ENCODE measurements at regions not wholly inside any gene's neighbourhood (a gene's known extent, or its start where the extent isn't known, plus 50 kb on each side); places are given as distances from the start of the nearest gene placed in this dataset.

DNA sequence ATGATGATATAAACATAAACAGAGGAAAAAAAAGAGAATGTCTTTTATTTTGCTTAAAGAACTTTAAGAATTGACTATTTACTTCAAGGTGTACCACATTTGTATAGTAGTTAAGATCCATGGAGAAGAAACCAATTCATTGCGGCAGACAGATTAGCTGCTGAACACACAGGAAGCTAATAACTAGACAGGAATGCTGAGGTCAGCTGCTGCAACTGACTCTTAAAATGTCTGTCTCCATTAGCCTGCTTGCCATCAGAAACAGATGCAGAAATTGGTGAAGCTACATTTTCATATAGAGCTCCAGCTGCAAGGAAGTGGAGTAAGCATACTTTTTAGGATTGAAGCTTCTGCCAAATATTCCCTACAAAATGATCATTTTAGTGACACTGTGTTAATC is 939.5 kb downstream of the EPHA7 start:
- Histone ChIP-seq H3K9ac (ENCODE audit: low read depth, low read length) (no peak overlapping the region), H3K36me3 (ENCODE audit: insufficient read depth, low read depth, low read length) (no peaks in the 10 kb centered on the region), H3K9me3 (ENCODE audit: insufficient read depth, low read depth, low read length) (peaks cover 3% of the 10 kb centered on the region; the same call in 1 of the 2 replicates), H3K4me3 (ENCODE audit: low read length) (no peak overlapping the region), H3K27me3 (ENCODE audit: insufficient read depth, low read length) (no peaks in the 10 kb centered on the region), H3K4me1 (ENCODE audit: insufficient read depth, low read length) (no peaks in the 10 kb centered on the region), H3K27ac (ENCODE audit: low read length) (no peak overlapping the region)

DNA sequence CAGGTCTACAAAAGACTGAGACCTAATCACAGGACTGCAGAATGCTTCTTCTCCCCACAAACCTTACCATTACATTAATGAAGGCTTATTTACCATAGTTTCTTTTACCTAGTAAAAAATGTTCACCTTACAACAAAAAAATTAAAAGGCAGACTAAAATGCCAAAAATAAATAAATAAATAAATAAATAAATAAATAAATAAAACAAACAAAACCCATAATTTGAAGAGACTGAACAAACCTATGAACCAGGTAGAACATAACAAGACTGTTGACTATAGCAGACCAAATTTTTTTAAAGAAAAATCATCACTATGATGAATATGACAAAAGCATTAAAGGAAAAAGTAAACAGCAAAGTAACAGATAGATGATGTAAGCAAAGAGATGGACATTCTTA is 946.3 kb downstream of the EPHA7 start:
- Histone ChIP-seq H3K27me3 (ENCODE audit: insufficient read depth, low read length) (no peaks in the 10 kb centered on the region), H3K4me1 (ENCODE audit: insufficient read depth, low read length) (no peaks in the 10 kb centered on the region), H3K27ac (ENCODE audit: low read length) (no peak overlapping the region), H3K4me3 (ENCODE audit: low read length) (no peak overlapping the region), H3K36me3 (ENCODE audit: insufficient read depth, low read depth, low read length) (no peaks in the 10 kb centered on the region), H3K9ac (ENCODE audit: low read depth, low read length) (no peak overlapping the region), H3K9me3 (ENCODE audit: insufficient read depth, low read depth, low read length) (peaks cover 3% of the 10 kb centered on the region; the same call in 1 of the 2 replicates)

DNA sequence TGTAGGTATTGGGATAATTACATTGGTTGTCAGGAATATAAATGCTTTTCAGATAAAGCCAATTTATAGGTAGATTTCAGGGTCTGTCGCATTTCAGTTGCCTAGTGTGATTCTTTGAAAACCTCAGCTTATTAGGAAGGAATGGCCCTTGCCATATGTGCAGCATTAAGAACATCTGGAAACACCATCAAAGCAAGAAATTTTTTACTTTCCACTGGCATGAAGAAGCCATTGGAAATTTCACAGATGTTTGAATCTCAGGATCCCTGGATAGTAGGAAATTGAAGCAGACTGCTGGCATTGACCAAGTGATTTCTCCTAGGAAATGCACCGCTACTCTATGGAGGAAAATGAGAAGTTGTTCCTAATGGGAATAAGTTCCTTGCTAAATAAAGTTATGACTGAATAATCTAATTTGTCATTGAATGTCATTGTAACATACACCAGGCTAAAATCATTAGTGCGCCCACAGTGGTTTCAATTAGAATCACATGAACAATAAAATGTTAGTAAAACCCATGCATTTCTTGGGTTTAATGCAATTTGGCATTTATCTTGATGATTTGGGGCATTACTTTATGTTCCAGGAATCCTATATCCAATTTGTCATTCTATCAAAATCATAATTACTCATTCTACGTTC is 950.1 kb downstream of the EPHA7 start:
- no peaks in the 10 kb centered on the region for H3K4me1 ChIP-seq (ENCODE audit: insufficient read depth, low read length)
- H3K27ac ChIP-seq (ENCODE audit: low read length) = no peak overlapping the region
- H3K4me3 ChIP-seq (ENCODE audit: low read length) = no peak overlapping the region
- H3K9me3 ChIP-seq (ENCODE audit: insufficient read depth, low read depth, low read length) = peaks cover 8% of the 10 kb centered on the region
- H3K9ac ChIP-seq (ENCODE audit: low read depth, low read length) = no peak overlapping the region
- no peaks in the 10 kb centered on the region for H3K27me3 ChIP-seq (ENCODE audit: insufficient read depth, low read length)
- H3K36me3 ChIP-seq (ENCODE audit: insufficient read depth, low read depth, low read length) = no peaks in the 10 kb centered on the region

DNA sequence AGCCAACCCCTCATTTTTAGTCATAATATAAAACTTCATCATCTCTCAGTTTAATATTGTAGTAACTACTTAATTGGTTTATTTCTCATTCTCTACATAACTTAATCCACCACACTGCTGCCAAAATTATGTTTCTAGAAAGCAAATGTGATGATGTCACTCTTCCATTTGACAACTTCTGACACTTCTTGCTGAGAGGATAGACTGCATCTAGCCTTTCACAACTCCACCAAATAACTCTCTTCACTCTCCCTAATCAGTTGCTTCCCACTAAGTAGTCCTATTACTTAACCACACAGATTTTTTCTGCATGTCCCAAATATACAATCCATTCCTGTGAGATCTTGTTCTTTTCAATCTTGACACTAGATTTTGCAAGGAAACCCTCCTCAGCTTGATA is 951.3 kb downstream of the EPHA7 start:
- Histone ChIP-seq H3K9me3 (ENCODE audit: insufficient read depth, low read depth, low read length) (peaks cover 8% of the 10 kb centered on the region), H3K4me3 (ENCODE audit: low read length) (no peak overlapping the region), H3K4me1 (ENCODE audit: insufficient read depth, low read length) (no peaks in the 10 kb centered on the region), H3K27ac (ENCODE audit: low read length) (no peak overlapping the region), H3K36me3 (ENCODE audit: insufficient read depth, low read depth, low read length) (no peaks in the 10 kb centered on the region), H3K9ac (ENCODE audit: low read depth, low read length) (no peak overlapping the region), H3K27me3 (ENCODE audit: insufficient read depth, low read length) (no peaks in the 10 kb centered on the region)

DNA sequence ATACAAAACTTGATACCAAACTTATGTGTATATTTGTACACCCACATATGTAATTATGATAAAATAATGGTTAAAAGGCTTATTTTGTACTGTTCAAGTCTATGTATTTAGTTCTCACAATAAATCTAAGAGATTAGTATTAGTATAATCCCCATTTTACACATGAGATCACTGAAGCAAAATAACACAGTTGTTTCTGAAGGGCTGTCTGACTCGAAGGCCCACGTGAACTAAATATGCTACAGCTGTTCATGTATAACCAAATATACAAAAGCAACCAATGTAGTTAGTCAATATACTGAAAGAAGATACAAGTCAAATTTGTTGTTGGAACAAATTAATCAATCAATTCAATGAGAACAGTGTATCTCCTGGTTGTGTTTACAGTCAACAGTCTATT is 959.2 kb downstream of the EPHA7 start:
- H3K9me3 ChIP-seq (ENCODE audit: insufficient read depth, low read depth, low read length) = no peaks in the 10 kb centered on the region
- H3K27me3 ChIP-seq (ENCODE audit: insufficient read depth, low read length) = no peaks in the 10 kb centered on the region
- H3K9ac ChIP-seq (ENCODE audit: low read depth, low read length) = no peak overlapping the region
- H3K4me3 ChIP-seq (ENCODE audit: low read length) = no peak overlapping the region
- no peaks in the 10 kb centered on the region for H3K36me3 ChIP-seq (ENCODE audit: insufficient read depth, low read depth, low read length)
- no peak overlapping the region for H3K27ac ChIP-seq (ENCODE audit: low read length)
- H3K4me1 ChIP-seq (ENCODE audit: insufficient read depth, low read length) = no peaks in the 10 kb centered on the region

DNA sequence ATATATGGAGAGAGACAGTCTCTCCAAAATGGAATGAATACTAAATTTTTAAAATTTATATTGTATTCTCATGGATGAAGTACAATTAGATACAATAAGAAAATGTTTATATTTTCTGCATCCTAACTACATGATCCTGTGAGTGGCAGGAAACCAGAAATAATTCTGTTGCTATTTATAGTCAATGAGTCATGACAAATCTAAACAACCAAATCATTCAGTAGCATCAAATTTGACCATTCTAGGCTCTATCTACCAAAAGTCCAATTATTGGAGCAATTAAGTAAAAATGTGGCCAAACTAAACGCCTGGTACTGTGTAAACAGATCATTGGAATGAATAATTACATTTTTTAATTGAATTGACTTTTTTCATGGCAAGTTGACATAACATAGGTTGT is 959.8 kb downstream of the EPHA7 start:
- no peaks in the 10 kb centered on the region for H3K36me3 ChIP-seq (ENCODE audit: insufficient read depth, low read depth, low read length)
- no peak overlapping the region for H3K9ac ChIP-seq (ENCODE audit: low read depth, low read length)
- no peaks in the 10 kb centered on the region for H3K9me3 ChIP-seq (ENCODE audit: insufficient read depth, low read depth, low read length)
- no peak overlapping the region for H3K4me3 ChIP-seq (ENCODE audit: low read length)
- no peak overlapping the region for H3K27ac ChIP-seq (ENCODE audit: low read length)
- H3K27me3 ChIP-seq (ENCODE audit: insufficient read depth, low read length) = no peaks in the 10 kb centered on the region
- no peaks in the 10 kb centered on the region for H3K4me1 ChIP-seq (ENCODE audit: insufficient read depth, low read length)

DNA sequence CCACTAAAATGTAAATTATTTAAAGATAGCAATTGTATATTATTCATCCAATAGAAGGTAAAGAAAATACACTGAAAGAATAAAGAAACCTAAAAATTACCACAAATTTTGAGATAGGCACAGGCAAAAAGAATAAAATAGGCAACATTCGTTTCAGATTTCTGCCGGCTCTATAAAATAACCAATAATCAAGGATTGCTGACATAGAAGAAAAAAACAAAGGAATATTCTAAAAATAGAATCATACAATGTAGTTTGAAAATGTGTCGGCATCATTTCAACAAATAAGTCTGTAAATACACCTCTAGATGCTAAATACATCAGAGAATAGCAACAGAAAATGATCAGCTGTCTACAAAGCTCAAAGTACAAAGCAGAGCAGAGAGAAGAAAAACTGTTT is 973.3 kb downstream of the EPHA7 start:
- H3K4me1 ChIP-seq (ENCODE audit: insufficient read depth, low read length) = no peaks in the 10 kb centered on the region
- no peaks in the 10 kb centered on the region for H3K27me3 ChIP-seq (ENCODE audit: insufficient read depth, low read length)
- H3K9ac ChIP-seq (ENCODE audit: low read depth, low read length) = no peak overlapping the region
- H3K27ac ChIP-seq (ENCODE audit: low read length) = no peak overlapping the region
- H3K9me3 ChIP-seq (ENCODE audit: insufficient read depth, low read depth, low read length) = no peaks in the 10 kb centered on the region
- no peak overlapping the region for H3K4me3 ChIP-seq (ENCODE audit: low read length)
- no peaks in the 10 kb centered on the region for H3K36me3 ChIP-seq (ENCODE audit: insufficient read depth, low read depth, low read length)

DNA sequence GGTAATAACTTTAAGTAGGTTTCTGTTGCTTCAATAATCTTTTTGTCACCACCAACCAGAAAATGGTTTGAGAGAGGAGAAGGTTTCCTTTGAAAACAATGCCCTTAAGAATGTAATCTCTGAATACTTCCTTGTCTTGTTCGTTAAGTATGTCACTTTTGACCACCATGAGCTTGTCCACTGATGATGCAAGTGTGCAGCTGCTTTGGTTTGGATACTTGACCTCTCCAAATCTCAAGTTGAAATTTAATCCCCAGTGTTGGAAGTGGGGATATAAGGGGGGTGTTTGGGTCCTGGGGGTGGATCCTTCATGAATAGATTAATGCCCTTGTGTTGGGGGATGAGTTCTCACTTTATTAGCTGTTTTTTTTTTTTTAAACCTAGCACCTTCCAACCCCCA is 985.4 kb downstream of the EPHA7 start:
- H3K4me1 ChIP-seq (ENCODE audit: insufficient read depth, low read length) = no peaks in the 10 kb centered on the region
- H3K4me3 ChIP-seq (ENCODE audit: low read length) = no peak overlapping the region
- H3K27ac ChIP-seq (ENCODE audit: low read length) = no peak overlapping the region
- no peaks in the 10 kb centered on the region for H3K27me3 ChIP-seq (ENCODE audit: insufficient read depth, low read length)
- no peaks in the 10 kb centered on the region for H3K9me3 ChIP-seq (ENCODE audit: insufficient read depth, low read depth, low read length)
- H3K36me3 ChIP-seq (ENCODE audit: insufficient read depth, low read depth, low read length) = no peaks in the 10 kb centered on the region
- no peak overlapping the region for H3K9ac ChIP-seq (ENCODE audit: low read depth, low read length)

DNA sequence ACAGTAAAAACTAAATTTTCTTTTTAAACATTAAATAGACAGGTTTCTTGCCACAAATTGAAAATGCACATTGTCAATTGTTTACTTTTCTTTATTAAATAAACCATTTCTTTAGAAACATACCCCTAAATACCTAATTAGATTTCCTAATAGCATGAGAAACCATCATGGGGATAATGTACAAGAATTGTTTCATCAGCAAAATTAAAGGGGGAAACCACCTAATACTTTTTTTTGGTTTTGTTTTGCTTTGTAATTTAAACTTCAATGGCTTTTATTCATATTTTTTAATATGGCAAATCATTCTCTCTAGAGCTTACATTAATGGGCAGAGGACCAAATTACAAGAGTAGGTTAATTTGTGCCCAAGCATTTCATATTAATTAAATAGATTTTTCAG is 987.9 kb downstream of the EPHA7 start:
- H3K36me3 ChIP-seq (ENCODE audit: insufficient read depth, low read depth, low read length) = no peaks in the 10 kb centered on the region

DNA sequence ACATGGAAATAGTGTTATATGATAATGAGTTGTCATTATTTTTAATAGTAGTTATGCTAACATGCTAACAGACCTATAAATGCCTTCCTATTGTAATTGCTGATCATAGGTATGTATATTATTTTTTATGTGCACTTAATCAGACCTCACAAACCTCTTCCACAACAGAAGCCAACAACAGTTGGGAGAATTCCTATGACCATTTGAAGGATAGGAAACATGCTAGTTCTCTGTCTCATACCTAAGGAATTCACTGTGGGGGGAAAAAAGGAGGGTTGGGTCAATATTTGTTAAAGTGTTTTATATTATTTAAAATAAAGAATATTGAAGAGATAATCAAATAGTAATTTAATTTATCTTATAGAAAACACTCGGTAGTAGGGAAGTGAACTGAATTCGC is 990.9 kb downstream of the EPHA7 start:
- Histone ChIP-seq H3K27ac (ENCODE audit: low read length) (no peak overlapping the region), H3K27me3 (ENCODE audit: insufficient read depth, low read length) (no peaks in the 10 kb centered on the region), H3K9me3 (ENCODE audit: insufficient read depth, low read depth, low read length) (no peaks in the 10 kb centered on the region), H3K36me3 (ENCODE audit: insufficient read depth, low read depth, low read length) (no peaks in the 10 kb centered on the region), H3K4me1 (ENCODE audit: insufficient read depth, low read length) (no peaks in the 10 kb centered on the region), H3K9ac (ENCODE audit: low read depth, low read length) (no peak overlapping the region), H3K4me3 (ENCODE audit: low read length) (no peak overlapping the region)

More for the DNA sequence above, 987.9 kb downstream of the EPHA7 start:
- no peak overlapping the region for H3K9ac ChIP-seq (ENCODE audit: low read depth, low read length)
- no peaks in the 10 kb centered on the region for H3K27me3 ChIP-seq (ENCODE audit: insufficient read depth, low read length)
- no peaks in the 10 kb centered on the region for H3K9me3 ChIP-seq (ENCODE audit: insufficient read depth, low read depth, low read length)
- no peak overlapping the region for H3K27ac ChIP-seq (ENCODE audit: low read length)
- H3K4me1 ChIP-seq (ENCODE audit: insufficient read depth, low read length) = no peaks in the 10 kb centered on the region
- no peak overlapping the region for H3K4me3 ChIP-seq (ENCODE audit: low read length)

DNA sequence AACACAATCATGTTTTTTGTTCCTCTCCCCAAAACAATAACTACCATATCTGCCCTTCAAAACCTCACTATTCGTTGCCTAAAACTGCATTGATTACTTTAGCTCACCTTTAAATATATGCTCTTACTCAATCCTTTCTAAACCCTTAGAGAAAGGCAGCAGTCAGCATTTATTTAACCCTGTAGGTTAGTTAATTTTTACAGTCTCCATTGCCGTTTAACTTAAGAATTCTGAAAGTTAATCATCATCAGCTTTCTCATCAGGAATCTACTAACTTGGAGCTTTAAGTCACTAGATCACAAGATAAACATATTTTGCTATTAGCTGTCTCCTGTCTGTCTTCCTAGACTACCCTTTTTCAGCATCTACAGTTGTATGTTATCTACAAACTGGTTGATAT is 991.9 kb downstream of the EPHA7 start:
- H3K4me1 ChIP-seq (ENCODE audit: insufficient read depth, low read length) = no peaks in the 10 kb centered on the region
- no peaks in the 10 kb centered on the region for H3K9me3 ChIP-seq (ENCODE audit: insufficient read depth, low read depth, low read length)
- H3K27ac ChIP-seq (ENCODE audit: low read length) = no peak overlapping the region
- H3K27me3 ChIP-seq (ENCODE audit: insufficient read depth, low read length) = no peaks in the 10 kb centered on the region
- H3K4me3 ChIP-seq (ENCODE audit: low read length) = no peak overlapping the region
- H3K36me3 ChIP-seq (ENCODE audit: insufficient read depth, low read depth, low read length) = no peaks in the 10 kb centered on the region
- no peak overlapping the region for H3K9ac ChIP-seq (ENCODE audit: low read depth, low read length)

DNA sequence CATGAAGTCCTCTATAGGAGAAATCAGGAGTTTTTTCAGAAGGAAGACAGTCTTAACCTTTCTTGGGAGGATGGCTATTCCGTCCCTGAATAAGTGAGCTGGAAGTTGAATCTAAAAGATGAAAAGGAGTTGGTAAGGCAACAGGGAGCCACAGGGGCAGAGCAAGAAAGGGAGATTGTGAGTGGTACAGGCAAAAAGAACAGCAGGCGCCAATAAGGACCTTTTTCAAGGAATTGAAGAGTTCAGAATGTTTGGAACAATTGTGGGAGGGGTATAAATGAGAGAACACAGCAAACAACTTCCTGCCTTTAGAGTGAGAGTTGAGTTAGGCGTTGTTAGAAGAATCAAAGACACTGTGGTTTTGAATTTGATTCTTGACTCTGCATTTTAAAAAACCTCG is 1003.7 kb downstream of the EPHA7 start:
- Histone ChIP-seq H3K27me3 (ENCODE audit: insufficient read depth, low read length) (no peaks in the 10 kb centered on the region), H3K4me1 (ENCODE audit: insufficient read depth, low read length) (no peaks in the 10 kb centered on the region; the same call in 1 of the 2 replicates)

More for the DNA sequence above, 1003.7 kb downstream of the EPHA7 start:
- H3K9ac ChIP-seq (ENCODE audit: low read depth, low read length) = no peak overlapping the region
- peaks cover under 1% of the 10 kb centered on the region; the same call in 1 of the 2 replicates for H3K9me3 ChIP-seq (ENCODE audit: insufficient read depth, low read depth, low read length)
- H3K36me3 ChIP-seq (ENCODE audit: insufficient read depth, low read depth, low read length) = no peaks in the 10 kb centered on the region
- no peak overlapping the region for H3K27ac ChIP-seq (ENCODE audit: low read length)
- H3K4me3 ChIP-seq (ENCODE audit: low read length) = no peak overlapping the region
